ENCODE measurements at regions not wholly inside any gene's neighbourhood (a gene's known extent, or its start where the extent isn't known, plus 50 kb on each side); places are given as distances from the start of the nearest gene placed in this dataset.

GRCh38 chr9:99621040-99621439 lies 200.6 kb upstream of the NR4A3 start:
- no peaks in the 10 kb centered on the region for H3K36me3 ChIP-seq
- H3K27me3 ChIP-seq = no peaks in the 10 kb centered on the region
- TF ChIP-seq, protein P1, sequence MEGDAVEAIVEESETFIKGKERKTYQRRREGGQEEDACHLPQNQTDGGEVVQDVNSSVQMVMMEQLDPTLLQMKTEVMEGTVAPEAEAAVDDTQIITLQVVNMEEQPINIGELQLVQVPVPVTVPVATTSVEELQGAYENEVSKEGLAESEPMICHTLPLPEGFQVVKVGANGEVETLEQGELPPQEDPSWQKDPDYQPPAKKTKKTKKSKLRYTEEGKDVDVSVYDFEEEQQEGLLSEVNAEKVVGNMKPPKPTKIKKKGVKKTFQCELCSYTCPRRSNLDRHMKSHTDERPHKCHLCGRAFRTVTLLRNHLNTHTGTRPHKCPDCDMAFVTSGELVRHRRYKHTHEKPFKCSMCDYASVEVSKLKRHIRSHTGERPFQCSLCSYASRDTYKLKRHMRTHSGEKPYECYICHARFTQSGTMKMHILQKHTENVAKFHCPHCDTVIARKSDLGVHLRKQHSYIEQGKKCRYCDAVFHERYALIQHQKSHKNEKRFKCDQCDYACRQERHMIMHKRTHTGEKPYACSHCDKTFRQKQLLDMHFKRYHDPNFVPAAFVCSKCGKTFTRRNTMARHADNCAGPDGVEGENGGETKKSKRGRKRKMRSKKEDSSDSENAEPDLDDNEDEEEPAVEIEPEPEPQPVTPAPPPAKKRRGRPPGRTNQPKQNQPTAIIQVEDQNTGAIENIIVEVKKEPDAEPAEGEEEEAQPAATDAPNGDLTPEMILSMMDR (IDR thresholded peaks at IDR 0.05) = no peak
- no peaks in the 10 kb centered on the region for H3K9me3 ChIP-seq
- ATAC-seq = no peak
- intact Hi-C loops (cut with DNase I) = no loop called here
- no peak overlapping the region for H3K27ac ChIP-seq
- DNase-seq = no peak
- no peak overlapping the region for H3K4me3 ChIP-seq
- no peaks in the 10 kb centered on the region for H3K4me1 ChIP-seq

GRCh38 chr9:99622679-99623078 lies 199.0 kb upstream of the NR4A3 start:
- H3K27me3 ChIP-seq = no peaks in the 10 kb centered on the region
- H3K4me1 ChIP-seq = no peaks in the 10 kb centered on the region
- H3K4me3 ChIP-seq = no peak overlapping the region
- no peak overlapping the region for H3K27ac ChIP-seq
- DNase-seq (no peak), ATAC-seq (no peak)
- no peaks in the 10 kb centered on the region for H3K9me3 ChIP-seq
- intact Hi-C loops (cut with DNase I) = no loop called here
- TF ChIP-seq, protein P1 (IDR thresholded peaks at IDR 0.05) = no peak
- no peaks in the 10 kb centered on the region for H3K36me3 ChIP-seq

- no peaks in the 10 kb centered on the region for H3K27me3 ChIP-seq
- no peaks in the 10 kb centered on the region for H3K36me3 ChIP-seq
- ATAC-seq (no peak), DNase-seq (no peak)
- no peaks in the 10 kb centered on the region for H3K9me3 ChIP-seq
- H3K4me1 ChIP-seq = no peaks in the 10 kb centered on the region
- TF ChIP-seq, protein P1 (IDR thresholded peaks at IDR 0.05) = no peak
- no peak overlapping the region for H3K27ac ChIP-seq
- intact Hi-C loops (cut with DNase I) = no loop called here
- no peak overlapping the region for H3K4me3 ChIP-seq
These were observed 197.8 kb upstream of the NR4A3 start for GRCh38 chr9:99623780-99624364.

GRCh38 chr9:99624499-99625233 lies 197.0 kb upstream of the NR4A3 start:
- intact Hi-C loops (cut with DNase I) = no loop called here
- Histone ChIP-seq H3K36me3 (no peaks in the 10 kb centered on the region), H3K9me3 (no peaks in the 10 kb centered on the region), H3K27ac (no peak overlapping the region), H3K4me3 (no peak overlapping the region), H3K27me3 (no peaks in the 10 kb centered on the region), H3K4me1 (no peaks in the 10 kb centered on the region)
- DNase-seq (no peak), ATAC-seq (no peak)
- TF ChIP-seq, protein P1 (IDR thresholded peaks at IDR 0.05) = no peak

GRCh38 chr9:99626426-99626825 lies 195.3 kb upstream of the NR4A3 start:
- Histone ChIP-seq H3K9me3 (no peaks in the 10 kb centered on the region), H3K27me3 (no peaks in the 10 kb centered on the region), H3K36me3 (no peaks in the 10 kb centered on the region), H3K4me1 (no peaks in the 10 kb centered on the region), H3K4me3 (no peak overlapping the region), H3K27ac (no peak overlapping the region)
- TF ChIP-seq, protein P1 (IDR thresholded peaks at IDR 0.05) = no peak
- ATAC-seq (no peak), DNase-seq (no peak)
- intact Hi-C loops (cut with DNase I) = no loop called here

Data from left lung (tissue), 4 donors.